Adrenal gland (tissue), 9 donors: ENCODE measurements at regions not wholly inside any gene's neighbourhood (a gene's known extent, or its start where the extent isn't known, plus 50 kb on each side); places are given as distances from the start of the nearest gene placed in this dataset.

Experiments used
- DNase-seq, 7 donors: peaks; one replicate each; pipeline ENCODE4 v3.0.0-alpha.2; 2019 to 2020
- H3K27ac ChIP-seq, 5 donors: fragments of 200-600 bp; sonication (generic) in 4 of 5; 1 replicate in 3 of 5; 2 replicates in 2 of 5; pipeline versions ENCODE4 v1.5.1 to v1.8.0; 2016 to 2020; ENCODE audit warnings: mild to moderate bottlenecking in 1 of 5
- H3K27me3 ChIP-seq: fragments of 200-600 bp; 2 replicates; pipeline ENCODE4 v1.8.0; 2021
- H3K36me3 ChIP-seq, 2 donors: fragments of 200-600 bp; replicated peaks in 1 of 2; 1 replicate in 1 of 2; 2 replicates in 1 of 2; pipeline versions ENCODE4 v1.5.1 to v1.8.0; 2018 to 2022
- H3K4me1 ChIP-seq, 2 donors: fragments of 200-600 bp; replicated peaks in 1 of 2; 1 replicate in 1 of 2; 2 replicates in 1 of 2; pipeline versions ENCODE4 v1.5.1 to v1.8.0; 2018 to 2021
- H3K4me3 ChIP-seq, 4 donors: fragments of 200-600 bp; sonication (generic) in 3 of 4; one replicate each; pipeline ENCODE4 v1.5.1; 2016 to 2018
- H3K9me3 ChIP-seq, 3 donors: fragments of 200-600 bp; sonication (generic) in 1 of 3; replicated peaks in 1 of 3; 1 replicate in 2 of 3; 2 replicates in 1 of 3; pipeline versions ENCODE4 v1.5.1 to v1.8.0; 2016 to 2021
- POLR2A ChIP-seq, 2 donors: fragments of 450-650 bp; IDR thresholded peaks; one replicate each; pipeline ENCODE4 v1.6.1; 2017; ENCODE audit warnings: antibody characterized with exemption in 2 of 2, mild to moderate bottlenecking in 2 of 2, moderate library complexity in 1 of 2
- WGBS, 4 donors: extraction: QIAGEN DNeasy Blood & Tissue Kit in 2 of 4; methylation state at CpG; one replicate each; pipeline versions ENCODE4 v1.1.5 to v1.1.7; 2013 to 2017; 5-methylcytosine and 5-hydroxymethylcytosine counted together
- intact Hi-C, 2 donors: fragments of 100-400 bp; cut with DNase I; formaldehyde crosslinking; loops; one replicate each; pipeline versions ENCODE4 v1.14.1 to v1.15.0; 2022 to 2023
- TF ChIP-seq, protein P1 (sequence below), 6 experiments: fragments of 450-650 bp in 4 of 6; fragments of 200-600 bp in 2 of 6; sonication (generic) in 1 of 6; IDR thresholded peaks; 1 replicate in 5 of 6; 2 replicates in 1 of 6; pipeline versions ENCODE4 v1.5.1 to v1.8.0; 2016 to 2021; ENCODE audit warnings: antibody characterized with exemption in 6 of 6, mild to moderate bottlenecking in 2 of 6, moderate library complexity in 1 of 6
- donor health status: healthy with polysubstance abuse.
- donor health status: Bipolar disorder and iron deficiency.
- donor health status: DM: yes; HTN: yes; CAD: no.
- donor health status: DM: no; HTN: no; CAD: no.
- donor health status: DM: no; HTN: no; CAD: no.

DNA sequence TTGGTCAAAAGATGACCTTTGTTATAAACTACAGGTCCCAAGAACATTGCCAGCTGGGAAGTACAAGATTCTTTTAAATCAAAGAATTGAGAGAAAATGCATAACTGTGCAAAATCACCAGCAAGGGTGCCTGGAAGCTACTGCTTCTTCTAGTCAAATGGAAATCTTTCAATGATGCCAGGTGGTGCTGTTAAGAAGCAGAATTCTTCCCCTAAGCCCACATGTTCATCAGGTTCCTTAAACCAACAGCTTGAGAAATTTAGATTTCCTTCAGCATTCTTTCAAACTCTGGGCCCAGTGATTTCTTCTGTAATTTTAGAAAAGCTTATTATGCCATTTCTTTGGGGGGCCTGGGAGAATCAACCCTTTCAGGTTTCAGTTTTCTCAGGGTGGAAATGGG, 207.8 kb upstream of the WSCD1 start:
- no peaks in the 10 kb centered on the region for H3K36me3 ChIP-seq
- no peak for DNase-seq
- no peak overlapping the region for H3K27ac ChIP-seq
- H3K4me3 ChIP-seq, result no peak overlapping the region
- intact Hi-C loops, result no loop called here
- H3K27me3 ChIP-seq, result no peaks in the 10 kb centered on the region
- TF ChIP-seq, protein P1, sequence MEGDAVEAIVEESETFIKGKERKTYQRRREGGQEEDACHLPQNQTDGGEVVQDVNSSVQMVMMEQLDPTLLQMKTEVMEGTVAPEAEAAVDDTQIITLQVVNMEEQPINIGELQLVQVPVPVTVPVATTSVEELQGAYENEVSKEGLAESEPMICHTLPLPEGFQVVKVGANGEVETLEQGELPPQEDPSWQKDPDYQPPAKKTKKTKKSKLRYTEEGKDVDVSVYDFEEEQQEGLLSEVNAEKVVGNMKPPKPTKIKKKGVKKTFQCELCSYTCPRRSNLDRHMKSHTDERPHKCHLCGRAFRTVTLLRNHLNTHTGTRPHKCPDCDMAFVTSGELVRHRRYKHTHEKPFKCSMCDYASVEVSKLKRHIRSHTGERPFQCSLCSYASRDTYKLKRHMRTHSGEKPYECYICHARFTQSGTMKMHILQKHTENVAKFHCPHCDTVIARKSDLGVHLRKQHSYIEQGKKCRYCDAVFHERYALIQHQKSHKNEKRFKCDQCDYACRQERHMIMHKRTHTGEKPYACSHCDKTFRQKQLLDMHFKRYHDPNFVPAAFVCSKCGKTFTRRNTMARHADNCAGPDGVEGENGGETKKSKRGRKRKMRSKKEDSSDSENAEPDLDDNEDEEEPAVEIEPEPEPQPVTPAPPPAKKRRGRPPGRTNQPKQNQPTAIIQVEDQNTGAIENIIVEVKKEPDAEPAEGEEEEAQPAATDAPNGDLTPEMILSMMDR (IDR thresholded peaks at IDR 0.05), result no peak
- no peaks in the 10 kb centered on the region for H3K9me3 ChIP-seq
- no peaks in the 10 kb centered on the region for H3K4me1 ChIP-seq

- intact Hi-C loops, result no loop called here
- WGBS, 4 donors, result 44 to 57% (median 46%) methylated on average over 9 of the region's 9 CpGs
- Histone ChIP-seq H3K36me3 (no peaks in the 10 kb centered on the region), H3K27me3 (peaks cover 3% of the 10 kb centered on the region), H3K4me1 (no peaks in the 10 kb centered on the region), H3K4me3 (no peak overlapping the region), H3K9me3 (no peaks in the 10 kb centered on the region), H3K27ac (no peak overlapping the region)
- TF ChIP-seq POLR2A (IDR thresholded peaks at IDR 0.05), result no peak
- TF ChIP-seq, protein P1 (IDR thresholded peaks at IDR 0.05), result no peak
- DNase-seq, result peak in 1 of 7 donors; percentile 11
Measured at GRCh38 chr17:5864741-5865657, 205.2 kb upstream of the WSCD1 start.

DNA sequence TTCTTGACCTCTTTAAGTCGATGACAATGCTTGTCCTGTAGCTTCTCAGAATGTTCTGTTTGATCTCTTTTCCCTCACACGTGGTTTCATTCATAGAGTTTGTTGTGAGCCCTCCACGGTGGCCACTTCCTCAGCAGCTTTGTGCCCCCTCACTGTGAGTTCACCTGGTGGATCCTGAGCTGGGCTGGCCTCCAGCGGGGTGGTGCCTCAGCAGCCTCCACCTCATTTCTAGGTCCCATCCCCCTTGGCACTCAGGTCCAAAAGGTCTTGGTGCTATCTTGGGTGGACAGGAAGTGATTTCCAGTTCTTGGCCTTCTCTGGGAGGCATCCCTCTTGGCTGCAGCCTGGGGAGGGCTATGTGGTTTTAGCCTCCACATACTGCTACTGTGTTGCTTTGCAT, 203.2 kb upstream of the WSCD1 start:
- 62 to 73% (median 71%) methylated on average over 4 of the region's 4 CpGs for WGBS, 4 donors
- H3K9me3 ChIP-seq, result no peaks in the 10 kb centered on the region
- no peak overlapping the region for H3K4me3 ChIP-seq
- peaks cover 3% of the 10 kb centered on the region for H3K27me3 ChIP-seq
- peak in 1 of 7 donors; percentile 14 for DNase-seq
- no peak overlapping the region for H3K27ac ChIP-seq
- H3K4me1 ChIP-seq, result no peaks in the 10 kb centered on the region
- TF ChIP-seq POLR2A (IDR thresholded peaks at IDR 0.05), result no peak
- TF ChIP-seq, protein P1 (IDR thresholded peaks at IDR 0.05), result no peak
- H3K36me3 ChIP-seq, result no peaks in the 10 kb centered on the region
- intact Hi-C loops, result no loop called here

DNA sequence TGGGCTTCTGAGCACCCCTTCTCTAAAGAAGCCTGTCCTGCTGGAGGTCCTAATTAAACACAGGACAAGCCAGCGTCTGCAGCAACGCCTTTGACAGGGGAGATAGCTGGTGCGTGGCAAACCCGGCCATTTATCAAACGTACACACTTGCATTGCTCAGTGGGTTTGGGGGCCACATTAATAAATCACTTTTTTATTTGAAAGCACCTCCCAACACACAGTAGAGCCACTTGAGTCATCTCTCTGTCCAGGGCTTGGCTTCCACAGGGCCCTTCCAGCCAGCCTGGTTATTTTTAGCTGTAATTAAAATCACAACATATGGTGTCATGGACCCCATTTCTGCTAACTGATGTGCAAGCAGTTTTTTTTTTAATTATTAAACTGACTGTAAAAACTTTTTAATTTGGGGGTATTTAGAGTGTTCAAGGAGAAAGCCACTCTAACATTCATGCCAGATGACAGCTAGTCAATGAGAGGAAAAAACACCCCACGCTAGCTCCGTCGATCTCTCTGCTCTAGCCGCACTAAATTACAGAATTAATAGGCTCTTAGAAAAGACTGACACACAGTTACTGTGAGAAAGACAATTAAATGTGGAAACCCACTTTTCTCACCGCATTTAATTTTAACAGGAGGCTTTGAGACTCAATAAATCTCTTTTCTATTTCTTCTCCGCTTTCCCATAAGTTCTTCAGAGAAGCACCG, 201.0 kb upstream of the WSCD1 start:
- Histone ChIP-seq H3K27me3 (peaks cover 3% of the 10 kb centered on the region), H3K36me3 (no peaks in the 10 kb centered on the region), H3K4me1 (no peaks in the 10 kb centered on the region), H3K4me3 (no peak overlapping the region), H3K9me3 (no peaks in the 10 kb centered on the region), H3K27ac (no peak overlapping the region)
- 65 to 72% (median 68%) methylated on average over 7 to 12 of the region's 12 CpGs for WGBS, 4 donors
- intact Hi-C loops, result no loop called here
- DNase-seq, result no peak
- TF ChIP-seq POLR2A (IDR thresholded peaks at IDR 0.05), result no peak
- TF ChIP-seq, protein P1 (IDR thresholded peaks at IDR 0.05), result no peak
